GM23248 (cell line): ENCODE measurements at regions not wholly inside any gene's neighbourhood (a gene's known extent, or its start where the extent isn't known, plus 50 kb on each side); places are given as distances from the start of the nearest gene placed in this dataset.

Experiments used
- DNase-seq: peaks from one replicate; pipeline ENCODE4 v3.0.0-alpha.2; 2015
- H2AFZ ChIP-seq: fragments of 200-600 bp; sonication (generic); 2 replicates; pipeline ENCODE4 v1.6.1; 2016; ENCODE audit warnings: antibody characterized with exemption
- H3F3A ChIP-seq: fragments of 200-600 bp; sonication (generic); 2 replicates; pipeline ENCODE4 v1.6.1; 2016; ENCODE audit warnings: mild to moderate bottlenecking, antibody characterized with exemption, mixed run types; ENCODE audit not compliant: insufficient read depth
- H3K27ac ChIP-seq: fragments of 200-600 bp; sonication (generic); 2 replicates; pipeline ENCODE4 v1.5.1; 2016; ENCODE audit warnings: mild to moderate bottlenecking
- H3K27me3 ChIP-seq: fragments of 200-600 bp; sonication (generic); replicated peaks from 2 replicates; pipeline ENCODE4 v1.6.1; 2016; ENCODE audit warnings: mild to moderate bottlenecking; ENCODE audit not compliant: insufficient read depth
- H3K36me3 ChIP-seq: fragments of 200-600 bp; sonication (generic); 2 replicates; pipeline ENCODE4 v1.6.1; 2016; ENCODE audit warnings: low read depth, mild to moderate bottlenecking
- H3K4me1 ChIP-seq: fragments of 200-600 bp; sonication (generic); 2 replicates; pipeline ENCODE4 v1.6.1; 2016; ENCODE audit warnings: mild to moderate bottlenecking; ENCODE audit not compliant: insufficient read depth
- H3K4me2 ChIP-seq: fragments of 200-600 bp; sonication (generic); one replicate; pipeline ENCODE4 v1.6.1; 2016; ENCODE audit warnings: mild to moderate bottlenecking; ENCODE audit not compliant: unreplicated experiment
- H3K4me3 ChIP-seq: fragments of 200-600 bp; sonication (generic); 2 replicates; pipeline ENCODE4 v1.5.1; 2016; ENCODE audit warnings: mild to moderate bottlenecking
- H3K79me2 ChIP-seq: fragments of 200-600 bp; sonication (generic); 2 replicates; pipeline ENCODE4 v1.6.1; 2016; ENCODE audit warnings: mild to moderate bottlenecking; ENCODE audit not compliant: insufficient read depth
- H3K9ac ChIP-seq: fragments of 200-600 bp; sonication (generic); 2 replicates; pipeline ENCODE4 v1.6.1; 2016; ENCODE audit warnings: mild to moderate bottlenecking
- H3K9me2 ChIP-seq: fragments of 200-600 bp; sonication (generic); 2 replicates; pipeline ENCODE4 v1.6.1; 2016; ENCODE audit warnings: mixed run types, mild to moderate bottlenecking, moderate library complexity; ENCODE audit not compliant: insufficient read depth
- H3K9me3 ChIP-seq: fragments of 200-600 bp; sonication (generic); one replicate; pipeline ENCODE4 v1.6.1; 2017; ENCODE audit warnings: low read depth
- H4K20me1 ChIP-seq: fragments of 200-600 bp; sonication (generic); 2 replicates; pipeline ENCODE4 v1.6.0; 2016; ENCODE audit not compliant: insufficient read depth
- EZH2 ChIP-seq: fragments of 200-600 bp; sonication (generic); IDR thresholded peaks from 2 replicates; pipeline ENCODE4 v1.6.1; 2018; ENCODE audit warnings: antibody characterized with exemption, mild to moderate bottlenecking; ENCODE audit not compliant: insufficient read depth, poor library complexity, severe bottlenecking
- EZH2phosphoT487 ChIP-seq: fragments of 200-600 bp; sonication (generic); IDR thresholded peaks from 2 replicates; pipeline ENCODE4 v1.6.1; 2018; ENCODE audit warnings: antibody characterized with exemption, moderate library complexity, mild to moderate bottlenecking, low read depth; ENCODE audit not compliant: insufficient read depth
- WGBS, 2 experiments: methylation state at CpG; one replicate each; pipeline ENCODE4 v1.1.6; 2015 to 2017; ENCODE audit warnings: low lambda C conversion rate in 2 of 2, low coverage in 1 of 2; ENCODE audit errors: missing lambda C conversion rate in 2 of 2; 5-methylcytosine and 5-hydroxymethylcytosine counted together
- in situ Hi-C: fragments of 300-500 bp; cut with MboI; formaldehyde crosslinking; loops from 2 replicates; pipeline ENCODE4 v1.15.0; 2020

DNA sequence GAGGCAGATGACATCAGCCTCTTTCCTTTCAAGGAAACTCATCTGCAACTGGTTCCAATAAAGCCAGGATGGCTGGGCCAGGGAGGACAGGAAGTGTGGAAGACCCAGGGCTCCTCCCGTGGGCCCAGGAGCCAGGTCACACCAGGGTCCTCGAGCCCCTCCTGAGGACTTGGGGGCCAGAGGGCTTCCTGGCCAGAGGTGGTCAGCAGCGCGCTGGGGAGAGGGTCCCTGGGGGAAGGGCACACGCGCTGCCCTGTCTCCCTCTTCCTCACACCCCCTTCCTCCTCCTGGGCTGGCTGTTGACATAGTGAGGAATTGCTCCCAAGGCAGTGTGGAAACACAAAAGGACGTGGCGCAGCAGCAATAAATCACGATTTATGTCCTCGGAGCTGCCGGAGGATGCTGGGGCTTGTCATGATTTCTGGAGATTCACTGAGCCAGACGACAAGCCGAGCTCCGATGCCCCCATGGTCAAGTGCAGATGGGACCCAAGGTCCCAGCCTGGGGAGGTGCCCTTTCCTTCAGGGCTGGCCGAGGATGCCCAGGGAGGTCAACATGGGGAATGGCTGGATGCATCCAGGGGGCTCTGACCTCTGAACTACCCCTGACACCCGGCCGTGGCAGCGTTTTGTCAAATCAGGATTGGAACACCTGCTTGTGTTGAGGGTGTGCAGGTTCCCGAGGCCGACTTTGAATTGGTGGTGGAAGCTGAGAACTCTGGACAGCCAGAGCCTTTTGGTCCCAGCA lies 152.6 kb downstream of the IRF8 start:
- no peaks in the 10 kb centered on the region for H4K20me1 ChIP-seq
- no peak overlapping the region for H3K27ac ChIP-seq
- no peaks in the 10 kb centered on the region for H3K9me3 ChIP-seq
- peaks cover 34% of the 10 kb centered on the region for H3K27me3 ChIP-seq
- no peak overlapping the region for H3K4me3 ChIP-seq
- TF ChIP-seq EZH2 (no peak), EZH2phosphoT487 (no peak)
- no peak overlapping the region for H3K9ac ChIP-seq
- H3F3A ChIP-seq, result no peaks in the 10 kb centered on the region
- no peaks in the 10 kb centered on the region for H3K36me3 ChIP-seq
- in situ Hi-C loops, result no loop called here
- no peak overlapping the region for H3K4me2 ChIP-seq
- no peaks in the 10 kb centered on the region for H3K9me2 ChIP-seq
- H2AFZ ChIP-seq, result no peak overlapping the region
- no peaks in the 10 kb centered on the region for H3K4me1 ChIP-seq
- no peaks in the 10 kb centered on the region for H3K79me2 ChIP-seq
- DNase-seq, result peak; percentile 23
- 18 to 20% methylated on average over 20 of the region's 20 CpGs for WGBS, 2 experiments

GRCh38 chr16:86052115-86052670 lies 153.2 kb downstream of the IRF8 start:
- in situ Hi-C loops, result no loop called here
- H3K4me1 ChIP-seq, result no peaks in the 10 kb centered on the region
- no peak overlapping the region for H2AFZ ChIP-seq
- H3K36me3 ChIP-seq, result no peaks in the 10 kb centered on the region
- no peaks in the 10 kb centered on the region for H3F3A ChIP-seq
- TF ChIP-seq EZH2phosphoT487 (no peak), EZH2 (no peak)
- H3K9me3 ChIP-seq, result no peaks in the 10 kb centered on the region
- H3K9me2 ChIP-seq, result no peaks in the 10 kb centered on the region
- no peaks in the 10 kb centered on the region for H3K79me2 ChIP-seq
- peaks cover 36% of the 10 kb centered on the region for H3K27me3 ChIP-seq
- no peak overlapping the region for H3K27ac ChIP-seq
- WGBS, 2 experiments, result 63 to 71% methylated on average over 15 of the region's 15 CpGs
- no peaks in the 10 kb centered on the region for H4K20me1 ChIP-seq
- H3K4me2 ChIP-seq, result no peak overlapping the region
- DNase-seq, result no peak
- no peak overlapping the region for H3K4me3 ChIP-seq
- H3K9ac ChIP-seq, result no peak overlapping the region

DNA sequence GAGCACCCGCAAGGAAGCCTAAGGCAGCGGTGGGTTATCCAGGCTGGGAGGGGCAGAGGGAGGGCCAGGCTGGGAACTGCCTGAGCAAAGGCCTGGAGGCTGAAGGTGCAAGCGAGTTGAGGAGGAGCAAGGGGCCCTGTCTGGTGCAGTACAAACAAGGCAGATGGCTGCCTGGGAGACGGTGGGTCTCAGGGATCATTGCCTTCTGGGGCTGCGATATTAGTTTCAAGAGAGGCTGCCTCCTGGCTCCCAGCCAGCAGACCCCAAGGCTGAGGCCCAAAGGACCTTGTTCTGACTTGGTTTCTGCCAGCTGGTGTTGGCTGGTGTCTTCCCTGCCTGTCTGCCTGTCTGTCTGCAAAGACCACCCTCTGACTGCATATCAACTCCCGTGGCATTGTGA lies 154.0 kb downstream of the IRF8 start:
- no peak for DNase-seq
- Histone ChIP-seq H3K4me3 (no peak overlapping the region), H3F3A (no peaks in the 10 kb centered on the region), H4K20me1 (no peaks in the 10 kb centered on the region), H3K4me2 (no peak overlapping the region), H3K9me2 (no peaks in the 10 kb centered on the region), H3K9ac (no peak overlapping the region), H3K9me3 (no peaks in the 10 kb centered on the region), H2AFZ (no peak overlapping the region), H3K27me3 (peaks cover 44% of the 10 kb centered on the region), H3K79me2 (no peaks in the 10 kb centered on the region), H3K36me3 (no peaks in the 10 kb centered on the region), H3K4me1 (no peaks in the 10 kb centered on the region), H3K27ac (no peak overlapping the region)
- 79 to 81% methylated on average over 6 of the region's 6 CpGs for WGBS, 2 experiments
- in situ Hi-C loops, result no loop called here
- no peak for TF ChIP-seq EZH2
- TF ChIP-seq EZH2phosphoT487, result no peak

GRCh38 chr16:86059253-86060171 lies 160.6 kb downstream of the IRF8 start:
- H3K4me1 ChIP-seq, result no peaks in the 10 kb centered on the region
- in situ Hi-C loops, result no loop called here

More at GRCh38 chr16:86059253-86060171, 160.6 kb downstream of the IRF8 start:
- H3K27me3 ChIP-seq, result peaks cover 51% of the 10 kb centered on the region
- 61 to 66% methylated on average over 14 to 15 of the region's 15 CpGs for WGBS, 2 experiments
- H3K79me2 ChIP-seq, result no peaks in the 10 kb centered on the region
- no peak overlapping the region for H3K9ac ChIP-seq
- H3F3A ChIP-seq, result no peaks in the 10 kb centered on the region
- no peak overlapping the region for H3K27ac ChIP-seq
- no peak overlapping the region for H3K4me3 ChIP-seq
- TF ChIP-seq EZH2phosphoT487, result no peak
- TF ChIP-seq EZH2, result no peak
- no peaks in the 10 kb centered on the region for H3K9me2 ChIP-seq
- H2AFZ ChIP-seq, result no peak overlapping the region
- H4K20me1 ChIP-seq, result no peaks in the 10 kb centered on the region
- H3K9me3 ChIP-seq, result no peaks in the 10 kb centered on the region
- H3K36me3 ChIP-seq, result no peaks in the 10 kb centered on the region
- no peak for DNase-seq
- no peak overlapping the region for H3K4me2 ChIP-seq
